Omental fat pad (tissue), 3 donors: ENCODE measurements at regions not wholly inside any gene's neighbourhood (a gene's known extent, or its start where the extent isn't known, plus 50 kb on each side); places are given as distances from the start of the nearest gene placed in this dataset.

ENCODE experiments used
- ATAC-seq: fragments of 150-250 bp; one replicate; pipeline ENCODE4 v1.9.1; 2016; ENCODE audit warnings: mild to moderate bottlenecking, moderate library complexity; ENCODE audit not compliant: low FRiP score
- DNase-seq: peaks from one replicate; pipeline ENCODE4 v3.0.0-alpha.2; 2019; ENCODE audit warnings: low spot score
- CTCF ChIP-seq, 3 donors: fragments of 450-650 bp; IDR thresholded peaks; one replicate each; pipeline ENCODE4 v1.5.1; 2016 to 2017; ENCODE audit warnings: antibody characterized with exemption in 3 of 3, mild to moderate bottlenecking in 3 of 3, moderate library complexity in 2 of 3

DNA sequence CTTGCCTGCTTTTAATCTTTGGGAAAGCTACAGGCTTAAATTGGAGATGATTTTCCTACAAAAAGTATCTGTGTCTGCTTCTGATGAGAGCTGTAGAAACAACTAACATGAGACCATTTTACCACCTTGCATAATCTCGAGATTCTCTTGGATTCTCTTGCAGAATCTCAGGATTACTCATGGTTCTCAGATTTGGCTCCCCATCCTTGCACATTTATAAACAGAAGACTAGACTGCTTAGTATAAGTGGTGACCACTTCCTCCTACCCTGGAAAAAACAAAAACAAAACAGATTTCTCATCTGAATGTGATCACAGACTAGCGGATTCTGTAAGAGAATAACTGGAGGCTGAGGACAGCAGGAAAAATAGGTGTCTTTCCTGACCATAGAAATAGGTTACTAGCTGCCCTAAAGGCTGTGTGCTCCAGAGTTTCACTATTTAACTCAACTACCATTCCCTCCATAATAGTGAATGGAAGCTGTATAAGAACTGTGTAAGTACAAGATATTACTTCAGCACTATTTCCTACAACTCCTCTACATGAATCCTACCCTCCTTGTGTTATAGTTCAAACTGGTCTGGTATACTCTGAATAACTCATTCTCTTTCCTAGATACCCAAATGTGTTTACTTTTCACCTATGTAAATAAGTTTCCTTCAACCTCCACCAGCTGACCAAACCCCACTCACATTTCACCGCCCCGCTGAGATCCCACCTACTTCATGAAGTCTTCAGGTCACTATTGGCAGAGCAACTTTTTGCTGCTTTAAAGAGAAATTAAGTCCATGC, 122.2 kb upstream of the C2CD4B start:
- no peak for ATAC-seq
- no peak for DNase-seq
- TF ChIP-seq CTCF (IDR thresholded peaks at IDR 0.05), result no peak

- ATAC-seq, result no peak
- no peak for TF ChIP-seq CTCF (IDR thresholded peaks at IDR 0.05)
- DNase-seq, result no peak
Measured at GRCh38 chr15:62288361-62289017, 123.4 kb upstream of the C2CD4B start.

GRCh38 chr15:62291262-62291661, 126.2 kb upstream of the C2CD4B start:
- no peak for DNase-seq
- no peak for ATAC-seq
- TF ChIP-seq CTCF (IDR thresholded peaks at IDR 0.05), result no peak

DNA sequence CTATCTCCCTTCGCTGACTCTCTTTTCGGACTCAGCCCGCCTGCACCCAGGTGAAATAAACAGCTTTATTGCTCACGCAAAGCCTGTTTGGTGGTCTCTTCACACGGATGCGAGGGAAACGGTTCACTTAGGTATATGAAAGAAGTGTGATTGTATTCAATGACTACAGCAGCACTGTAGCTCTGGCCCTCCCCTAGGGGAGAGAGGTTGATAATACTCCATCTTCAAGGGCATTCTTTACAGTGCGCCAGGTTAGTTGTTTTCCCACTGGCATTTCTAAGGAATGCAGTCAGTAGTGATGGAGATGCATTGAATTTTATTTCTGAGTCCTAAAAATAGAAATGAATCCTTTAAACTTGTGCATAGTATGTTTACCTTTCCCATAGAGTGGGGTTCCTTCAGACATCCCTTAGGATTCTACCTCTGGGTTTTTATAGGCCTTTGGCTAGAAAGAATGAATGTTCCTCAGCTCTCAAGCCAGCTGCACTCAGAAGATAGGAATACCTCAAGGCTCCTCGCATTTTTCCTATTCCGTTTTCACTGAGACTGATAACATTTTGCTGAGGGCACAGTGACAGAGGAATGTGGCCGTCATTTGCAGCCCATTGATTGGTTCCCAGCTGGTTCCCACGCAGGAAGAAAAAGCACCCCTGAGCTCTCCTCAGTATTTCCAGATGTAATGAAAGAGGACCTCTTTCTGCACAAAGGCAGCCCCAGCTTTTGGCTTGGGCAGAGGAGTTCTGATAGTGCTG, 131.8 kb upstream of the C2CD4B start:
- no peak for ATAC-seq
- no peak for DNase-seq
- no peak for TF ChIP-seq CTCF (IDR thresholded peaks at IDR 0.05)

DNA sequence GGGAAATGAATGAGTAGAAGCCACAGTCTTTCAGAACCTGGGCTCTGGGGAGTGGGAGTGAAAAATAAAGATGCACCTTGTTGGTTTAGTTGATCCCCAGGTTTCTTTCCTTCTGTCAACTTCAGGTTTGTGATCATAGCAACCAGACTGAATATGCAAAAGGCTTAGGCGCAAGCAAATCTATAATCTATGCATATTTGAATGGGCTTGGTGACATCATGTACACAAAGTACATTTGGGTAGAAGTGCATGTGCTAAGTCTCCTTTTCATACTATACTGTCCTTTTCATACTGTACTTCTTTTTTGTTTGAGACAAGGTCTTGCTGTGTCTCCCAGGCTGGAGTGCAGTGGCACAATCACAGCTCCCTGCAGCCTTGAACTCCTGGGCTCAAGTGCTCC, 132.4 kb upstream of the C2CD4B start:
- DNase-seq (no peak), ATAC-seq (no peak)
- no peak for TF ChIP-seq CTCF (IDR thresholded peaks at IDR 0.05)

GRCh38 chr15:62297933-62298332, 132.8 kb upstream of the C2CD4B start:
- TF ChIP-seq CTCF (IDR thresholded peaks at IDR 0.05), result no peak
- ATAC-seq, result no peak

More at GRCh38 chr15:62297933-62298332, 132.8 kb upstream of the C2CD4B start:
- no peak for DNase-seq
